ENCODE measurements at regions not wholly inside any gene's neighbourhood (a gene's known extent, or its start where the extent isn't known, plus 50 kb on each side); places are given as distances from the start of the nearest gene placed in this dataset.

DNA sequence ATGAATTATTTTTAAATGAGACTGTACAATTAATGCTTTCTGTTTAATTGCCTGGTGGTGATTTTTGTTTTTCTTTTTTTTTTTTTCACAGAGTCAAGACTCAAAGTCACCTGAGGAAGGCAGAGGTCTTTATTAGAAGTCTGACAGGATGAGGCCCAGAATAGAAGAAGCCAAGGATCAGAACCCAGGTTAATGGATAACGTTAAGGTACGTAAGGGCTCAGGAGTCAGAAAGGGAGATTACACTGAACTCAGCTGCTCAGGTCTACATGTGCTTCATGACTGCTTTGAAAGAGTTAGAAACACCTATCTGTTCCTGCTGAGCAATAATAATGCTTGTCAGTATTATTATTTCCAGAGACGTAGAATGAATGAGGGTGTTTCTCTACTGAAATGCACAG, 196.5 kb downstream of the LRATD1 start:
- TF ChIP-seq, protein P1, sequence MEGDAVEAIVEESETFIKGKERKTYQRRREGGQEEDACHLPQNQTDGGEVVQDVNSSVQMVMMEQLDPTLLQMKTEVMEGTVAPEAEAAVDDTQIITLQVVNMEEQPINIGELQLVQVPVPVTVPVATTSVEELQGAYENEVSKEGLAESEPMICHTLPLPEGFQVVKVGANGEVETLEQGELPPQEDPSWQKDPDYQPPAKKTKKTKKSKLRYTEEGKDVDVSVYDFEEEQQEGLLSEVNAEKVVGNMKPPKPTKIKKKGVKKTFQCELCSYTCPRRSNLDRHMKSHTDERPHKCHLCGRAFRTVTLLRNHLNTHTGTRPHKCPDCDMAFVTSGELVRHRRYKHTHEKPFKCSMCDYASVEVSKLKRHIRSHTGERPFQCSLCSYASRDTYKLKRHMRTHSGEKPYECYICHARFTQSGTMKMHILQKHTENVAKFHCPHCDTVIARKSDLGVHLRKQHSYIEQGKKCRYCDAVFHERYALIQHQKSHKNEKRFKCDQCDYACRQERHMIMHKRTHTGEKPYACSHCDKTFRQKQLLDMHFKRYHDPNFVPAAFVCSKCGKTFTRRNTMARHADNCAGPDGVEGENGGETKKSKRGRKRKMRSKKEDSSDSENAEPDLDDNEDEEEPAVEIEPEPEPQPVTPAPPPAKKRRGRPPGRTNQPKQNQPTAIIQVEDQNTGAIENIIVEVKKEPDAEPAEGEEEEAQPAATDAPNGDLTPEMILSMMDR (IDR thresholded peaks at IDR 0.05 in 4 of 5, conservative IDR thresholded peaks at IDR 0.05 in 1 of 5) = no peak
- TF ChIP-seq POLR2A (IDR thresholded peaks at IDR 0.05) = no peak

Data from gastrocnemius medialis (tissue), 4 donors.